IPS-15b (cell line): ENCODE measurements at regions not wholly inside any gene's neighbourhood (a gene's known extent, or its start where the extent isn't known, plus 50 kb on each side); places are given as distances from the start of the nearest gene placed in this dataset.

Experiments used
- H3K27me3 ChIP-seq: one replicate; pipeline ENCODE4 v1.6.1; 2013; ENCODE audit warnings: low read length; ENCODE audit not compliant: control insufficient read depth, insufficient read depth
- H3K36me3 ChIP-seq: one replicate; pipeline ENCODE4 v1.6.1; 2013; ENCODE audit warnings: low read length; ENCODE audit not compliant: control insufficient read depth, insufficient read depth
- H3K4me1 ChIP-seq: one replicate; pipeline ENCODE4 v1.6.1; 2013; ENCODE audit warnings: mild to moderate bottlenecking, low read length; ENCODE audit not compliant: control insufficient read depth, insufficient read depth
- H3K4me3 ChIP-seq: one replicate; pipeline ENCODE4 v1.5.1; 2013; ENCODE audit warnings: low read depth, low read length
- H3K9ac ChIP-seq: one replicate; pipeline ENCODE4 v1.6.1; 2013; ENCODE audit warnings: low read depth, mild to moderate bottlenecking, low read length
- H3K9me3 ChIP-seq: one replicate; pipeline ENCODE4 v1.6.1; 2013; ENCODE audit warnings: mild to moderate bottlenecking, low read length; ENCODE audit not compliant: control insufficient read depth, insufficient read depth

DNA sequence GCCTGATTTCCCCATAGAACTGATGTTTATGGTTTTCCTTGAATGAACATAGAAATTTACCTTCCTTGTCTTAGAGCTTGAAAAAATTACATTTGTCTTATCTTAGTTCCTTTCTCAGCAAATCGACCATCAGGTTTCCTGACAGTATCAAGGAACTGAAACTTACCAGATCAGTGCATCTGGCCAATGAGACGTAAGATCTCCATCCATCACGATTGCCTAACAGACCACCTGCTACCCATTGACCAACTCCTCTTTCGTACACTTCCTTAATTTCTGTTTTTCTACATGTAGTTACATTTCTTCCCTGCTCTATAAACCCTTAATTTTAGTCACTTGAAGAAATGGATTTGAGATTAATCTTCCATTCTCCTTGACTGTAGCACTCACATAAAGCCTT lies 57.4 kb upstream of the TMPRSS15 start:
- Histone ChIP-seq H3K4me3 (no peak overlapping the region), H3K4me1 (peaks cover 9% of the 10 kb centered on the region), H3K9ac (no peak overlapping the region), H3K9me3 (no peaks in the 10 kb centered on the region), H3K27me3 (no peaks in the 10 kb centered on the region), H3K36me3 (no peaks in the 10 kb centered on the region)

DNA sequence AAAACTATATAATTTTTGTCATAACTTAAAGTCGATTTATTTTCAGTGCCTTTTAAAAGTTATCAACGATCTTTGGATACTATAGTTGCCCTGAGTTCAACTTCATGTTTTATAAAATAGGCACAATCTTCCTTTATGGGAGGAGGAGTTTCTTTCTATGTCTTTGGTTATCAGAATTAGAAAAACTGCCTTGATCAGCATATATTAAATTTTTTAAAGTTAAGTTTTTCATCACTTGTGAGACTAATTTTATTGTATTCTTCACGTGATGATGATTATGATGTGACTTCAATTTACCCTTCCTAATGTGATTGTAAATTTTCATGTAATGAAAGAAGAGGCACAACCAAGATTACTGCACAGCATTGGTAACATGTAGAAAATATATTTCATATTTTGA lies 58.2 kb upstream of the TMPRSS15 start:
- Histone ChIP-seq H3K4me1 (peaks cover 9% of the 10 kb centered on the region), H3K27me3 (no peaks in the 10 kb centered on the region), H3K9me3 (no peaks in the 10 kb centered on the region), H3K4me3 (no peak overlapping the region), H3K9ac (no peak overlapping the region), H3K36me3 (no peaks in the 10 kb centered on the region)

DNA sequence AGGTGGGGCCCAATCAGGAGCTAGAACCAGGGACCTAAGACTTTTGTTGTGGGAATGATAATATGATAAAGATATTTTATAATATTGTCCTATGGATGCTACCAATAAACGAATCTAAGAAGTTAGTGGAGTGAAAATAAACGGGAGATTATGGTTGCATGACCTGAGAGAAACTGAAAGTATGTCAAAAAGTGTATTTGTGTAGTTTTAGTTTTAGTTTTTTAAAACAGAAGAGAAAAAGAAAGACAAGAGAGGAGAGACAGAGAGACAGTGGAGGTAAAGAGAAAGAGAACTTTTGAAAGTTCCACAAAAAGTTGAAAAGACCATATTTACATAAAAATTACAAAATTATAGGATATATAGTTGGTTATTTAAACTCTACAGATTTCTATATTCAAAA lies 64.1 kb upstream of the TMPRSS15 start:
- no peaks in the 10 kb centered on the region for H3K27me3 ChIP-seq

DNA sequence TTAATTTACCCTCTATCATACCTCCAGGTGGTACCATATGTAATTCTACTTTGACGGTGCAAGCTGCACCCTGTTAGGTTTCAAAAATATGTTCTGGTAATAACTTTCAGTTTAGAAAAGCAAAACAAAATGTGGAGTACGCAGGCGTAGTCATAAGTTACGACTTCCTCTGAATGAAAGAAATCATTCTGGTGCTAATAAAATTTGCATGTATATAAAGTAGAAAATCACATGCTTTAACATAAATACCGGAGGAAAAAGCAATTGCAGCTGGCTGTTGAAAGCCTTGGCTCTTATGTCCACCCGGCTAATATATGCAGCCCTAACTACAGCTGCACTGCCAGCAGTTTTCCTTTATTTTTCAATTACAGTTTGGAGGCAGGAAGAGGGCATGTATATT lies 65.2 kb upstream of the TMPRSS15 start:
- Histone ChIP-seq H3K4me3 (no peak overlapping the region), H3K27me3 (no peaks in the 10 kb centered on the region), H3K36me3 (no peaks in the 10 kb centered on the region), H3K9me3 (no peaks in the 10 kb centered on the region), H3K9ac (no peak overlapping the region), H3K4me1 (peaks cover 3% of the 10 kb centered on the region)

More for the DNA sequence above, 64.1 kb upstream of the TMPRSS15 start:
- no peaks in the 10 kb centered on the region for H3K36me3 ChIP-seq
- H3K9ac ChIP-seq = no peak overlapping the region
- H3K4me1 ChIP-seq = peaks cover 5% of the 10 kb centered on the region
- H3K4me3 ChIP-seq = no peak overlapping the region
- no peaks in the 10 kb centered on the region for H3K9me3 ChIP-seq

DNA sequence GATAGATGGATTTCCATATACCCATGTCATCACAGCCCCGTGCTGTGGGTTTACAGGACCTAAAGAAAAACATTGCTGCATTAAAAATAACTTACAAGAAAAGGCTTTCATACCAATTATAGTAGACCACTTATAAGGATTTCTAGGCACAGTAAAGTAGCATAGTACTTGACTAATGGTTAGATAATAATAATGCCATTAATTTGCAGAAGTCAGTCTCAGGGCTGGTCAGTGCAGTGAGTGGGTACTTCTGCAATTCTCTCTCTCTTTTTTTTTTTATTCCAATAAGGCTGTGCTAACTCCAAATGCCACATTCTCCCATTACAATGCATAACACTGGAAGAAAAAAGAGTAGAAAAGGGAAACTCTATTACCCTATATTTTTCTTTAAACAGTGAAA lies 73.1 kb upstream of the TMPRSS15 start:
- no peaks in the 10 kb centered on the region for H3K9me3 ChIP-seq
- H3K4me1 ChIP-seq = no peaks in the 10 kb centered on the region
- H3K36me3 ChIP-seq = no peaks in the 10 kb centered on the region
- H3K4me3 ChIP-seq = no peak overlapping the region
- H3K9ac ChIP-seq = no peak overlapping the region
- H3K27me3 ChIP-seq = no peaks in the 10 kb centered on the region

DNA sequence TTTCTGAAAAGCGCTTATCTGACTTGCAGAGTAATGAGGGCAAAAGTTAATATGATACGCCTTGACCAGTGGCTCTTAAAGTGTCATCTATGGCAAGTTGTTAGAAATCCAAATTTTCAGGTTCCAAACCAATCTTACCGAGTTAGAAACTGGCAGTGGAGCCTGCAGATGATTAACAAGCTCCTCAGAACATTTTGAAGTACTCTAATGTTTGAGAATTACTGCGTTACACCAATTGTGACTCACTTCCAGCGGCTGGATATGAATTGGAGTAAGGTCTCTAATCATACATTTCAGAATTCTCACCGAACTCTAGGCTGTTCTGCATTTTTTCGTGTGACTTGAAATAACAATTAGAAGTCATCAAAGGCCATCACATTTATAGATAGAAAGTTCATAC lies 73.5 kb upstream of the TMPRSS15 start:
- Histone ChIP-seq H3K4me1 (no peaks in the 10 kb centered on the region), H3K9me3 (no peaks in the 10 kb centered on the region), H3K27me3 (no peaks in the 10 kb centered on the region), H3K4me3 (no peak overlapping the region), H3K36me3 (no peaks in the 10 kb centered on the region), H3K9ac (no peak overlapping the region)

DNA sequence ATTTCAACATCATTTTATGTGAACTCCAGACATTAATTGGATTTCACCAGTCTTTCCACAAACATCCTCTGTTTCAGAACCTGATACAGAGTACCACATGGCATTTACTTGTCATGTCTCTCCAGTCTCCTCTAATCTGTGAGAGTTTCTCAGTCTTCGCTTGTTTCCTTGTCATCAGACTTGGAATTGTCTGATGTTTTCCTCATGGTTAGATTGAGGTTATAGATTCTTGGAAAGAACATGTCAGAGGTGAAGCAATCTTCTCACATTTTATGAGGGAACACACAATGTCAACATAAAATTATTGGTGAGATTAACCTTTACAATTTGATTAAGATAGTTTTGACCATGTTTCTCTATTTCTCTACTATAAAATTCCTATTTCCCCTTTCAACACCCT lies 74.9 kb upstream of the TMPRSS15 start:
- Histone ChIP-seq H3K4me1 (no peaks in the 10 kb centered on the region), H3K27me3 (no peaks in the 10 kb centered on the region), H3K4me3 (no peak overlapping the region), H3K36me3 (no peaks in the 10 kb centered on the region), H3K9me3 (no peaks in the 10 kb centered on the region), H3K9ac (no peak overlapping the region)

DNA sequence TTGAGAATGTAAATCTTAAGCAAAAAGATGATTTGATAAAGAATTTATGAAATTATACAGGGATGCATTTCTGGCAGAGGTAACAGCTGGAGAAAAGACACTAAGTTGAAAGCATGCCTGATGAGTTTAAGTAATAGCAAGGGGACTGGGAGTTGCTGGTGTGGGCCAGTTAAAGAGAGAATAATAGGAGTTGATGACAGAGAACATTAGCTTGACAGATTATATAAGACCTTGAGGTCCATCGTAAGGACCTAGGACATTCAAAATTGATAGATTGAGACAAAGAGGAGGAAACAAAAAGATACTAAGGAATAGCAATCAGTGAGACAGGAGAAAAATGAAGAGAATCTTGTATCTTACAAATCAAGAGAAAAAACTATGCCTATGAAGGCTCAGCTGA lies 84.7 kb upstream of the TMPRSS15 start:
- Histone ChIP-seq H3K4me1 (no peaks in the 10 kb centered on the region), H3K9ac (no peak overlapping the region), H3K36me3 (no peaks in the 10 kb centered on the region), H3K27me3 (no peaks in the 10 kb centered on the region), H3K9me3 (no peaks in the 10 kb centered on the region), H3K4me3 (no peak overlapping the region)

DNA sequence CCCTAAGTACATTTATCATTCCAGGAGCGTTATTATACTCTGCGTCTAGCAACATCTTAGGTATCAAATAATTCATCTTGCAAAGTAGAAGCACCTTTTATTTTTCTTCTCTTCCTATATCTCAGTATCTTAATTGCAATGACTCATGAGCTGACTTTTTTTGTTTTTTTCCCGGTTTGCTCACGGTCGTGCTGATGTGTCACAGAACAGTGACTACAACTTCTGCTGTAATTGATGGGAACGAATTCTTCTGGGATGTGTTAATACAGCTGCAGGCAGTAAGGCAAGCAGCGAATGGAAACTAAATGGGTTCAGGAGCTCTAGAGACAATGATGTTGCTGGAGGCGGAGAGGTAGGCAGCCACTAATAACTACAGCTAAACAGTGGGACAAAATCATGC lies 89.8 kb upstream of the TMPRSS15 start:
- Histone ChIP-seq H3K9ac (no peak overlapping the region), H3K9me3 (no peaks in the 10 kb centered on the region), H3K4me3 (no peak overlapping the region), H3K27me3 (no peaks in the 10 kb centered on the region), H3K4me1 (no peaks in the 10 kb centered on the region), H3K36me3 (no peaks in the 10 kb centered on the region)

DNA sequence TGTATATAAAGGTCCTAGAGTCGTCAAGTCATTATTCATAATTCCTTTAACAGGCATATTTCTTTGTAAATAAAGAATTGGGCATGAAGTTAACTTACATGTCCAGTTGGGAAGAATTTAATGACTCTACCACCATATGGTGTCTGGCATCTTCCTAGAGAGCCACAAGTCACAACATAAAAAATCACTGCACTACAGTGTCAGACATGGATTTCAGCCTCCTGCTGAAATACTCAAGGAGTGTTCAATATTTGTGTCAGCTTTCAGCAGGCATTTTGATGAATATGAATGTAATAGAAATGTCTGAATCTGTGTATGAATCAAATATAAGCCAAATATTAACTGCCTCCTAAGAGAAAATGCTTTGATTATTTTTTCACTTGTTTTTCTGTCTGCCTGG lies 91.9 kb upstream of the TMPRSS15 start:
- H3K9ac ChIP-seq = no peak overlapping the region
- H3K4me1 ChIP-seq = no peaks in the 10 kb centered on the region
- H3K27me3 ChIP-seq = no peaks in the 10 kb centered on the region
- no peaks in the 10 kb centered on the region for H3K9me3 ChIP-seq
- H3K4me3 ChIP-seq = no peak overlapping the region
- H3K36me3 ChIP-seq = no peaks in the 10 kb centered on the region

DNA sequence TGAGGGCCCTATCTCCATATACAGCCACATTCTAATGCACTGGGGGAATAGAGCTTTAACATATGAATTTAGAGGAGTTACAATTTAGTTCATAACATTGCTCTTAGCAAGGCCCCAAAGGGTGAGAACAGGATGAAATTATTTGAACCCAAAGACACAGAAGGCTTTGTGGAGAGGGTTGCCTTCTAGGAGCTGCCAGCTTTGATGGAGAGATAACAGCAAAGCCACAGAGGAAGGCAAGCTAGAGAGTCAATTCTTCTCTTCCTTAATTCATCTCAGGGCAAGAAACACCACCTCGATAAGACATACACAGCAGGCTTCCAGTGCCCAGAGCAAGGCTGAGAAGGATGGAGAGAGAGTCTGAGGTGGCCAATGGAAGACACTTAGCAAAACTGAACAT lies 94.8 kb upstream of the TMPRSS15 start:
- no peaks in the 10 kb centered on the region for H3K36me3 ChIP-seq
- no peak overlapping the region for H3K4me3 ChIP-seq
- no peak overlapping the region for H3K9ac ChIP-seq
- no peaks in the 10 kb centered on the region for H3K9me3 ChIP-seq
- no peaks in the 10 kb centered on the region for H3K27me3 ChIP-seq
- no peaks in the 10 kb centered on the region for H3K4me1 ChIP-seq

DNA sequence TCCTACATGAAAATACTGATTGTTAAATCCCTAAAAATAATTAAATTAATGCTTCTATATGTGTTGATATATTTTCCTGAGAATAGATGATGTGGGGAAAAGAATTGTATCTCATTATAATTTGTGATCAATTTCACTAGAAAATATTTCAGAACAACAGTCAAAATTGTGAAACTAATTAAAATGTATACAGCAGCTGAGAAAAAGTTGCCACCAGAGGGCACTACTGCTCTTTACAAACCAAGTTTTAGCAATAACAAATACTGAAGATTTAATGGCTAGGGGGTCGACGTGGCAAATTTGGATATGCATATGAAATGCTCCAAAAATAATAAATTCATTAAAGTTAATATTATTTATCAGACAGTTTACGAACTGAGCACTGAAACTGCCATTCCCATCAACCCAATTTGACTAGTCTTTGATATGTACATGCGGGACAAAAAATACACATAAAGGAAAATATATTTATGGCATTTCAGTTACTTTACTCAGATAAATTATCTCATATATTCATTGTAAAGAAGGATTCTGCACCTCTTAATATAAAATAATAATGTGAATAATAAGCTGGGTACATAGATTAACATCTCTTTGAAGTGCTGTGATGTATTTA lies 96.3 kb upstream of the TMPRSS15 start:
- Histone ChIP-seq H3K36me3 (no peaks in the 10 kb centered on the region), H3K4me3 (no peak overlapping the region), H3K9me3 (no peaks in the 10 kb centered on the region), H3K4me1 (no peaks in the 10 kb centered on the region), H3K9ac (no peak overlapping the region), H3K27me3 (no peaks in the 10 kb centered on the region)
